ENCODE measurements at regions not wholly inside any gene's neighbourhood (a gene's known extent, or its start where the extent isn't known, plus 50 kb on each side); places are given as distances from the start of the nearest gene placed in this dataset.
A peak's percentile ranks its signal among the peaks of the same experiment; 100 is the strongest.
"Not testable (repeated sequence)": the region's sequence is repeated elsewhere in the genome, so short reads cannot be mapped to it uniquely, and the experiment has no call there.

- no peak overlapping the region for H3K27ac Mint-ChIP-seq (ENCODE audit: unreplicated experiment)
- no peak for TF ChIP-seq CTCF (IDR thresholded peaks at IDR 0.05)
- no peak for DNase-seq (ENCODE audit: extremely low spot score, unreplicated experiment)
- H3K4me3 Mint-ChIP-seq (ENCODE audit: unreplicated experiment): no peak overlapping the region
- H3K36me3 Mint-ChIP-seq (ENCODE audit: unreplicated experiment): no peaks in the 10 kb centered on the region
- H3K27me3 Mint-ChIP-seq (ENCODE audit: unreplicated experiment): no peaks in the 10 kb centered on the region
- peaks cover 19% of the 10 kb centered on the region for H3K4me1 Mint-ChIP-seq (ENCODE audit: unreplicated experiment)
- no peaks in the 10 kb centered on the region for H3K9me3 Mint-ChIP-seq (ENCODE audit: unreplicated experiment)
Measured at GRCh38 chr7:19916046-19916445, 142.6 kb upstream of the TMEM196 start.

- Mint-ChIP-seq H3K36me3 (ENCODE audit: unreplicated experiment) (no peaks in the 10 kb centered on the region), H3K4me1 (ENCODE audit: unreplicated experiment) (peaks cover 19% of the 10 kb centered on the region), H3K27ac (ENCODE audit: unreplicated experiment) (no peak overlapping the region), H3K4me3 (ENCODE audit: unreplicated experiment) (no peak overlapping the region), H3K9me3 (ENCODE audit: unreplicated experiment) (no peaks in the 10 kb centered on the region), H3K27me3 (ENCODE audit: unreplicated experiment) (no peaks in the 10 kb centered on the region)
- TF ChIP-seq CTCF (IDR thresholded peaks at IDR 0.05): no peak
- no peak for DNase-seq (ENCODE audit: extremely low spot score, unreplicated experiment)
Measured at GRCh38 chr7:19915596-19915995, 142.2 kb upstream of the TMEM196 start.

GRCh38 chr7:19914866-19915265 is 141.4 kb upstream of the TMEM196 start:
- Mint-ChIP-seq H3K27ac (ENCODE audit: unreplicated experiment) (no peak overlapping the region), H3K9me3 (ENCODE audit: unreplicated experiment) (peaks cover 7% of the 10 kb centered on the region)

GRCh38 chr7:19900118-19900517 is 126.7 kb upstream of the TMEM196 start:
- H3K9me3 Mint-ChIP-seq (ENCODE audit: unreplicated experiment): peaks cover 18% of the 10 kb centered on the region
- peaks cover 10% of the 10 kb centered on the region for H3K4me1 Mint-ChIP-seq (ENCODE audit: unreplicated experiment)
- H3K4me3 Mint-ChIP-seq (ENCODE audit: unreplicated experiment): no peak overlapping the region
- no peak for TF ChIP-seq CTCF (IDR thresholded peaks at IDR 0.05)
- peaks cover 7% of the 10 kb centered on the region for H3K27me3 Mint-ChIP-seq (ENCODE audit: unreplicated experiment)
- no peak overlapping the region for H3K27ac Mint-ChIP-seq (ENCODE audit: unreplicated experiment)
- no peak for DNase-seq (ENCODE audit: extremely low spot score, unreplicated experiment)
- H3K36me3 Mint-ChIP-seq (ENCODE audit: unreplicated experiment): no peaks in the 10 kb centered on the region

More at GRCh38 chr7:19914866-19915265, 141.4 kb upstream of the TMEM196 start:
- Mint-ChIP-seq H3K4me3 (ENCODE audit: unreplicated experiment) (no peak overlapping the region), H3K4me1 (ENCODE audit: unreplicated experiment) (peaks cover 17% of the 10 kb centered on the region), H3K27me3 (ENCODE audit: unreplicated experiment) (no peaks in the 10 kb centered on the region), H3K36me3 (ENCODE audit: unreplicated experiment) (no peaks in the 10 kb centered on the region)
- TF ChIP-seq CTCF (IDR thresholded peaks at IDR 0.05): no peak
- DNase-seq (ENCODE audit: extremely low spot score, unreplicated experiment): no peak

- H3K9me3 Mint-ChIP-seq (ENCODE audit: unreplicated experiment): peaks cover 15% of the 10 kb centered on the region
- H3K27me3 Mint-ChIP-seq (ENCODE audit: unreplicated experiment): peaks cover 12% of the 10 kb centered on the region
- no peak for DNase-seq (ENCODE audit: extremely low spot score, unreplicated experiment)
- H3K36me3 Mint-ChIP-seq (ENCODE audit: unreplicated experiment): no peaks in the 10 kb centered on the region
- peaks cover 10% of the 10 kb centered on the region for H3K4me1 Mint-ChIP-seq (ENCODE audit: unreplicated experiment)
- peak overlapping the region; percentile 27 for H3K27ac Mint-ChIP-seq (ENCODE audit: unreplicated experiment)
- TF ChIP-seq CTCF (IDR thresholded peaks at IDR 0.05): no peak
- no peak overlapping the region for H3K4me3 Mint-ChIP-seq (ENCODE audit: unreplicated experiment)
Measured at GRCh38 chr7:19899529-19899928, 126.1 kb upstream of the TMEM196 start.

GRCh38 chr7:19882893-19883292 is 109.5 kb upstream of the TMEM196 start:
- not testable (repeated sequence) for DNase-seq (ENCODE audit: extremely low spot score, unreplicated experiment); H3K36me3 Mint-ChIP-seq (ENCODE audit: unreplicated experiment); H3K4me3 Mint-ChIP-seq (ENCODE audit: unreplicated experiment); H3K27ac Mint-ChIP-seq (ENCODE audit: unreplicated experiment); H3K27me3 Mint-ChIP-seq (ENCODE audit: unreplicated experiment); H3K4me1 Mint-ChIP-seq (ENCODE audit: unreplicated experiment)
- peaks cover 36% of the 10 kb centered on the region for H3K9me3 Mint-ChIP-seq (ENCODE audit: unreplicated experiment)

Measured in osteocyte (in vitro differentiated cells).